Caco-2 (cell line): ENCODE measurements at regions not wholly inside any gene's neighbourhood (a gene's known extent, or its start where the extent isn't known, plus 50 kb on each side); places are given as distances from the start of the nearest gene placed in this dataset.
"Not testable (repeated sequence)": the region's sequence is repeated elsewhere in the genome, so short reads cannot be mapped to it uniquely, and the experiment has no call there.

Experiments used
- BruUV-seq: library from RNA; stranded (reverse); fragments of 400-500 nt; replicated peaks from 2 replicates; lab custom pipeline; 2021; lab: Mats Ljungman, UMichigan
- CTCF ChIA-PET: fragments of 300-600 bp; sonication (Branson Sonifier 250); formaldehyde crosslinking; loops from one replicate; lab custom pipeline; 2022; ENCODE audit warnings: antibody characterized with exemption; lab: Charles Lee
- POLR2A ChIA-PET: fragments of 300-600 bp; sonication (Branson Sonifier 250); formaldehyde crosslinking; loops from one replicate; lab custom pipeline; 2022; ENCODE audit warnings: antibody characterized with exemption; lab: Charles Lee
- DNase-seq, 2 experiments: peaks; one replicate each; pipeline versions ENCODE4 v3.0.0 to v3.0.0-alpha.2; 2020 to 2022
- H3K27me3 ChIP-seq: replicated peaks from 2 replicates; pipeline ENCODE4 v1.6.0; 2011; ENCODE audit warnings: low read length; ENCODE audit not compliant: control insufficient read depth, insufficient read depth
- H3K36me3 ChIP-seq: 2 replicates; pipeline ENCODE4 v1.5.1; 2011; ENCODE audit warnings: low read length; ENCODE audit not compliant: control insufficient read depth, insufficient read depth
- H3K4me1 ChIP-seq: fragments of 250-450 bp; sonication (Bioruptor Pico); 2 replicates; pipeline ENCODE4 v1.5.1; 2020; ENCODE audit warnings: mild to moderate bottlenecking
- H3K4me3 ChIP-seq: 2 replicates; pipeline ENCODE4 v1.5.1; 2011; ENCODE audit warnings: low read depth, mild to moderate bottlenecking, control low read depth, low read length
- H3K9me3 ChIP-seq: fragments of 250-450 bp; sonication (Bioruptor Pico); 2 replicates; pipeline ENCODE4 v1.5.1; 2020; ENCODE audit warnings: mild to moderate bottlenecking, moderate library complexity
- H3K27ac Mint-ChIP-seq: one replicate; pipeline ENCODE4 v1.8.0; 2022; ENCODE audit warnings: mixed read lengths; ENCODE audit not compliant: unreplicated experiment
- H3K27me3 Mint-ChIP-seq: one replicate; pipeline ENCODE4 v1.8.0; 2022; ENCODE audit warnings: mixed read lengths; ENCODE audit not compliant: insufficient read depth, unreplicated experiment
- H3K36me3 Mint-ChIP-seq: one replicate; pipeline ENCODE4 v1.8.0; 2022; ENCODE audit warnings: mild to moderate bottlenecking, mixed read lengths; ENCODE audit not compliant: insufficient read depth, unreplicated experiment
- H3K4me1 Mint-ChIP-seq: one replicate; pipeline ENCODE4 v1.8.0; 2022; ENCODE audit warnings: low read depth, mixed read lengths; ENCODE audit not compliant: unreplicated experiment
- H3K4me3 Mint-ChIP-seq: one replicate; pipeline ENCODE4 v1.8.0; 2022; ENCODE audit warnings: mild to moderate bottlenecking, moderate library complexity, mixed read lengths; ENCODE audit not compliant: unreplicated experiment
- H3K9me3 Mint-ChIP-seq: one replicate; pipeline ENCODE4 v1.8.0; 2022; ENCODE audit warnings: mixed read lengths; ENCODE audit not compliant: unreplicated experiment
- intact Hi-C: fragments of 100-400 bp; cut with micrococcal nuclease; formaldehyde crosslinking; loops from one replicate; pipeline ENCODE4 v1.10.0; 2022; ENCODE audit not compliant: unreplicated experiment
- TF ChIP-seq, protein P1 (sequence below), 2 experiments: fragments of 200-600 bp in 1 of 2; IDR thresholded peaks; 1 replicate in 1 of 2; 2 replicates in 1 of 2; pipeline versions ENCODE4 v1.5.1 to v1.8.0; 2011 to 2022; ENCODE audit warnings: antibody characterized with exemption in 1 of 2, control low read depth in 1 of 2, inconsistent platforms in 1 of 2, low read depth in 1 of 2, low read length in 1 of 2, mild to moderate bottlenecking in 1 of 2, moderate library complexity in 1 of 2; ENCODE audit not compliant: insufficient read depth in 1 of 2, severe bottlenecking in 1 of 2, unreplicated experiment in 1 of 2

DNA sequence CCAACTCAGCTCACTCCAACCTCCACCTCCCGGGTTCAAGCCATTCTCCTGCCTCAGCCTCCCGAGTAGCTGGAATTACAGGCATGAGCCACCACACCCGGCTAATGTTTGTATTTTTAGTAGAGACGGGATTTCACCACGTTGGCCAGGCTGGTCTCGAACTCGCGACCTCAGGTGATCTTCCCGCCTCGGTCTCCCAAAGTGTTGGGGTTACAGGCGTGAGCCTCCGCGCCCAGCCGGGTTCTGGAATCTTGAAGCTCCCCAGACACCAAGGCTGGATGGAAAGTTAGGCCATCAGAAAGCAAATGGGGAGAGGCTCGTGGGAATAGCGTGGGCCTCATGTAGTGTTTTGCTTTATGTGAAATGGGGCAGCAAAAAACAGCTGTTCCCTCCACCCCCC is 81.0 kb upstream of the PPP2R3B start:
- DNase-seq, intact Hi-C loops, H3K4me1 ChIP-seq, POLR2A ChIA-PET, H3K27me3 ChIP-seq, H3K36me3 ChIP-seq, H3K36me3 Mint-ChIP-seq, H3K4me3 Mint-ChIP-seq, H3K27ac Mint-ChIP-seq, H3K9me3 ChIP-seq, H3K4me3 ChIP-seq, CTCF ChIA-PET, H3K9me3 Mint-ChIP-seq, H3K4me1 Mint-ChIP-seq, H3K27me3 Mint-ChIP-seq, BruUV-seq: not testable (repeated sequence)

DNA sequence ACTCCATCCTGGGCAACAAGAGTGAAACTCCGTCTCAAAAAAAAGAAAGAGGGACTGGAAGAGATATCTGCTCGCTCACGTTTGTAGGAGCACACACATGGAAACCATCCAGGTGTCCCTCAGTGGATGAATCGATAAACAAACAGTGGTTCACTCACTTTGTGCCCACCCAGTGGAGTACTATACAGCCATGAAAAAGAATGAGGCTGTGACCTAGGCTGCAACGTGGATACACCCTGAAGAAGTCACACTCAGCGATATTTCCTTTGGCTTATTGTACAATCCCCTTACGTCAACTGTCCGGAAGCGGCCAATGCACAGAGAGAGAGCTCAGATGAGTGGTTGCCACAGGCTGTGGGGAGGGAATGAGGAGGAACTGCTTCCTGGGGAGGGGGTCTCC is 82.3 kb upstream of the PPP2R3B start:
- Histone ChIP-seq H3K9me3 (no peaks in the 10 kb centered on the region; the same call in 1 of the 2 replicates), H3K27me3 (no peaks in the 10 kb centered on the region), H3K4me1 (no peaks in the 10 kb centered on the region), H3K36me3 (no peaks in the 10 kb centered on the region), H3K4me3 (no peak overlapping the region)
- POLR2A ChIA-PET = no interaction called here
- no TSS peak for BruUV-seq
- no peak for DNase-seq
- no peaks in the 10 kb centered on the region for H3K4me1 Mint-ChIP-seq
- H3K36me3 Mint-ChIP-seq = no peaks in the 10 kb centered on the region
- CTCF ChIA-PET = no interaction called here
- TF ChIP-seq, protein P1, sequence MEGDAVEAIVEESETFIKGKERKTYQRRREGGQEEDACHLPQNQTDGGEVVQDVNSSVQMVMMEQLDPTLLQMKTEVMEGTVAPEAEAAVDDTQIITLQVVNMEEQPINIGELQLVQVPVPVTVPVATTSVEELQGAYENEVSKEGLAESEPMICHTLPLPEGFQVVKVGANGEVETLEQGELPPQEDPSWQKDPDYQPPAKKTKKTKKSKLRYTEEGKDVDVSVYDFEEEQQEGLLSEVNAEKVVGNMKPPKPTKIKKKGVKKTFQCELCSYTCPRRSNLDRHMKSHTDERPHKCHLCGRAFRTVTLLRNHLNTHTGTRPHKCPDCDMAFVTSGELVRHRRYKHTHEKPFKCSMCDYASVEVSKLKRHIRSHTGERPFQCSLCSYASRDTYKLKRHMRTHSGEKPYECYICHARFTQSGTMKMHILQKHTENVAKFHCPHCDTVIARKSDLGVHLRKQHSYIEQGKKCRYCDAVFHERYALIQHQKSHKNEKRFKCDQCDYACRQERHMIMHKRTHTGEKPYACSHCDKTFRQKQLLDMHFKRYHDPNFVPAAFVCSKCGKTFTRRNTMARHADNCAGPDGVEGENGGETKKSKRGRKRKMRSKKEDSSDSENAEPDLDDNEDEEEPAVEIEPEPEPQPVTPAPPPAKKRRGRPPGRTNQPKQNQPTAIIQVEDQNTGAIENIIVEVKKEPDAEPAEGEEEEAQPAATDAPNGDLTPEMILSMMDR (IDR thresholded peaks at IDR 0.05; ENCODE audit: insufficient read depth in 1 of 2, low read depth in 1 of 2, low read length in 1 of 2, severe bottlenecking in 1 of 2, unreplicated experiment in 1 of 2) = no peak
- H3K27me3 Mint-ChIP-seq = no peaks in the 10 kb centered on the region
- no peak overlapping the region for H3K4me3 Mint-ChIP-seq
- no peak overlapping the region for H3K27ac Mint-ChIP-seq
- intact Hi-C loops = no loop called here
- H3K9me3 Mint-ChIP-seq = no peaks in the 10 kb centered on the region

DNA sequence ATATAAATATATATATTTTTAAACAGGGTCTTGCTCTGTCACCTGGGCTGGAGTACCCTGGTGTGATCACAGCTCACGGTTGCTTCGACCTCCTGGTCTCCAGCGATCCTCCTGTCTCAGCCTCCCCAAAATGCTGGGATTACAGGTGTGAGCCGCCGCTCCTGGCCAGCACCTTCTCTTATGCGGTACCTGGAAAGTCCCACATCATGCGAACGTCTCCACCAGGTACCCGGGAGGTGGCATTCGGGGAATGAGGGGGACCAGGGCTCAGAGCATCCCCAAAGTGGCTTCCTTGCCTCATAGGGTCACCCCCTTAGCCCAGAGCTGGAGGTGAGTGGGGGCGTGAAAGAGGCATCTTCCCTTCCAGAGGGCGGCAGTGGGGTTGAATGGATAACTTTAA is 84.0 kb upstream of the PPP2R3B start:
- H3K36me3 Mint-ChIP-seq = no peaks in the 10 kb centered on the region
- ChIA-PET CTCF (no interaction called here), POLR2A (no interaction called here)
- no peaks in the 10 kb centered on the region for H3K27me3 Mint-ChIP-seq
- Histone ChIP-seq H3K36me3 (no peaks in the 10 kb centered on the region), H3K4me3 (no peak overlapping the region), H3K27me3 (no peaks in the 10 kb centered on the region), H3K4me1 (no peaks in the 10 kb centered on the region), H3K9me3 (no peaks in the 10 kb centered on the region; the same call in 1 of the 2 replicates)
- intact Hi-C loops = no loop called here
- no peak overlapping the region for H3K4me3 Mint-ChIP-seq
- TF ChIP-seq, protein P1 (IDR thresholded peaks at IDR 0.05; ENCODE audit: insufficient read depth in 1 of 2, low read depth in 1 of 2, low read length in 1 of 2, severe bottlenecking in 1 of 2, unreplicated experiment in 1 of 2) = no peak
- H3K9me3 Mint-ChIP-seq = peaks cover 12% of the 10 kb centered on the region
- H3K27ac Mint-ChIP-seq = no peak overlapping the region
- no peaks in the 10 kb centered on the region for H3K4me1 Mint-ChIP-seq
- no peak for DNase-seq
- BruUV-seq = no TSS peak

DNA sequence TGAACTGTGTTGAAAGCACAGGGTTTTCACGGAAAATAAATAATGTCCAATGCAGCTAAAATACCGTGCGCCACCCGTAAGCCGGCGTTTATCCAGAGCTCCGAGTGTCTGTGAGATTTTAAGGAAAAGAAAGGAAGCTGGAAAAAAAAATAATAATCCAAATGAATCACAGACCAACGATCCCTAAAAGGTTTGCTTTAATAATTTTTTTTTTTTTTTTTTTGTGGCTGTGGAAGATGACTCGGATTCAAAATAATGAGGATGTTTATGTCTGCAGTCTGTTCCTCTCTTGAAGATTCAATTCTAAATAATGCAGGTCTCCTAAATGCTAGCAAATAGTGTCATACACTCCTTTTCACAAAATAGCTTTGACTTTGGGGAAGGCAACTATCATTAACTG is 84.6 kb upstream of the PPP2R3B start:
- Mint-ChIP-seq H3K27me3 (no peaks in the 10 kb centered on the region), H3K4me3 (no peak overlapping the region), H3K4me1 (no peaks in the 10 kb centered on the region), H3K36me3 (no peaks in the 10 kb centered on the region), H3K27ac (no peak overlapping the region), H3K9me3 (peaks cover 18% of the 10 kb centered on the region)
- CTCF ChIA-PET = no interaction called here
- Histone ChIP-seq H3K4me3 (no peak overlapping the region), H3K27me3 (no peaks in the 10 kb centered on the region), H3K9me3 (no peaks in the 10 kb centered on the region; the same call in 1 of the 2 replicates), H3K4me1 (no peaks in the 10 kb centered on the region), H3K36me3 (no peaks in the 10 kb centered on the region)
- TF ChIP-seq, protein P1 (IDR thresholded peaks at IDR 0.05; ENCODE audit: insufficient read depth in 1 of 2, low read depth in 1 of 2, low read length in 1 of 2, severe bottlenecking in 1 of 2, unreplicated experiment in 1 of 2) = no peak
- no peak for DNase-seq
- no TSS peak for BruUV-seq
- POLR2A ChIA-PET = no interaction called here
- intact Hi-C loops = no loop called here

DNA sequence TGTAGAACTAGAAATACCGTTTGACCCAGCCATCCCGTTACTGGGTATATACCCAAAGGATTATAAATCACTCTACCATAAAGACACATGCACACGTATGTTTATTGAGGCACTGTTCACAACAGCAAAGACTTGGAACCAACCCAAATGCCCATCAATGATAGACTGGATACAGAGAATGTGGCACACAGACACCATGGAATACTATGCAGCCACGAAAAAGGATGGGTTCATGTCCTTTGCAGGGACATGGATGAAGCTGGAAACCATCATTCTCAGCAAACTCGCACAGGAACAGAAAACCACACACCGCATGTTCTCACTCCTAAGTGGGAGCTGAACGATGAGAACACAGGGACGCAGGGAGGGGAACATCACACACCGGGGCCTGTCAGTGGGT is 85.6 kb upstream of the PPP2R3B start:
- H3K4me3 Mint-ChIP-seq, H3K27ac Mint-ChIP-seq, H3K4me1 Mint-ChIP-seq, DNase-seq, CTCF ChIA-PET, H3K4me1 ChIP-seq, H3K9me3 ChIP-seq, H3K4me3 ChIP-seq, H3K36me3 ChIP-seq, BruUV-seq, H3K27me3 ChIP-seq, H3K27me3 Mint-ChIP-seq, intact Hi-C loops, POLR2A ChIA-PET, H3K36me3 Mint-ChIP-seq: not testable (repeated sequence)
- peaks cover 27% of the 10 kb centered on the region for H3K9me3 Mint-ChIP-seq
